ENCODE measurements at regions not wholly inside any gene's neighbourhood (a gene's known extent, or its start where the extent isn't known, plus 50 kb on each side); places are given as distances from the start of the nearest gene placed in this dataset.

DNA sequence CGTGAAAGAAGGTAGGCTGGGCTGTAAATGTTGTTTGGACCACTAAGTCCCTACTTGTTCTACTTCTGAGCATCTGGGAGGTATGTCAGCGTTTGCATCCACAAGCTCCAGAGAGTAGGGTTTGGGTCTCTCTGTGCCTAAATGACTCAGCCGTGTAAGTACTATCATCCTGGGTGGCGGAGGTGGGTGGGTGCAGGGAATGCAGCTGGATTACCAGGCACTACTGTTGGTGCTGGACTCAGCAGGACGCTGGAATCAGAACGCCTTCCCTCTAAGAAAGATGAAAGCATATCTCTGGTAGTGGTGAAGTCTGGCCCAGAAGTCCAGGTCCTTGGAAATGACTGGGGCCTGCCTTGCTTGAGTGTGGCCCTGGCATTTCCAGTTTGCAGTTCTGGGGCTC, 289.7 kb downstream of the PCNX1 start:
- Histone ChIP-seq H3K4me3 (ENCODE audit: low read depth in 1 of 2, low read length in 1 of 2) (no peak overlapping the region), H3K27ac (no peak overlapping the region), H3K36me3 (no peaks in the 10 kb centered on the region), H3K9me3 (no peaks in the 10 kb centered on the region), H3K4me1 (ENCODE audit: control insufficient read depth in 1 of 2, insufficient read depth in 1 of 2, low read depth in 1 of 2, low read length in 1 of 2) (peaks cover 0 to 2% of the 10 kb centered on the region in 2 experiments), H3K27me3 (peaks cover 6% of the 10 kb centered on the region)
- TF ChIP-seq, protein P1, sequence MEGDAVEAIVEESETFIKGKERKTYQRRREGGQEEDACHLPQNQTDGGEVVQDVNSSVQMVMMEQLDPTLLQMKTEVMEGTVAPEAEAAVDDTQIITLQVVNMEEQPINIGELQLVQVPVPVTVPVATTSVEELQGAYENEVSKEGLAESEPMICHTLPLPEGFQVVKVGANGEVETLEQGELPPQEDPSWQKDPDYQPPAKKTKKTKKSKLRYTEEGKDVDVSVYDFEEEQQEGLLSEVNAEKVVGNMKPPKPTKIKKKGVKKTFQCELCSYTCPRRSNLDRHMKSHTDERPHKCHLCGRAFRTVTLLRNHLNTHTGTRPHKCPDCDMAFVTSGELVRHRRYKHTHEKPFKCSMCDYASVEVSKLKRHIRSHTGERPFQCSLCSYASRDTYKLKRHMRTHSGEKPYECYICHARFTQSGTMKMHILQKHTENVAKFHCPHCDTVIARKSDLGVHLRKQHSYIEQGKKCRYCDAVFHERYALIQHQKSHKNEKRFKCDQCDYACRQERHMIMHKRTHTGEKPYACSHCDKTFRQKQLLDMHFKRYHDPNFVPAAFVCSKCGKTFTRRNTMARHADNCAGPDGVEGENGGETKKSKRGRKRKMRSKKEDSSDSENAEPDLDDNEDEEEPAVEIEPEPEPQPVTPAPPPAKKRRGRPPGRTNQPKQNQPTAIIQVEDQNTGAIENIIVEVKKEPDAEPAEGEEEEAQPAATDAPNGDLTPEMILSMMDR (IDR thresholded peaks at IDR 0.05) = no peak

DNA sequence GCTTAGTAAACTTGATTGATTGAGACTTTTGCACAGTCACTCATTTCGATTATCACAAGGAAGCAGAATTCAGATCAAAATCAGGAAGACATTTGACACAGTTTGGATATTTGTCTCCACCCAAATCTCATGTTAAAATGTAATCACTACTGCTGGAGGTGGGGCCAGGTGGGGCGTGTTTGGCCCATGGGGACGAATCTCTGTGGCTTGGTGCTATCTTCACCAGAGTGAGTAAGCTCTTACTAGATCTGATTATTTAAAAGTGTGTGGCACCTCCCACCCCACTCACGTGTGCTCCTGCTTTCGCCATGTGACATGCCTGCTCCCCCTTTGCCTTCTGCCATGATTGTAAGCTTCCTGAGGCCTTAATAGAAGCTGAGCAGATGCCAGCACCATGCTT, 291.4 kb downstream of the PCNX1 start:
- H3K4me1 ChIP-seq (ENCODE audit: control insufficient read depth in 1 of 2, insufficient read depth in 1 of 2, low read depth in 1 of 2, low read length in 1 of 2) = peaks cover 0 to 2% of the 10 kb centered on the region in 2 experiments
- TF ChIP-seq, protein P1 (IDR thresholded peaks at IDR 0.05) = no peak
- H3K9me3 ChIP-seq = no peaks in the 10 kb centered on the region
- H3K27ac ChIP-seq = no peak overlapping the region
- no peak overlapping the region for H3K4me3 ChIP-seq (ENCODE audit: low read depth in 1 of 2, low read length in 1 of 2)
- no peaks in the 10 kb centered on the region for H3K27me3 ChIP-seq
- H3K36me3 ChIP-seq = no peaks in the 10 kb centered on the region

DNA sequence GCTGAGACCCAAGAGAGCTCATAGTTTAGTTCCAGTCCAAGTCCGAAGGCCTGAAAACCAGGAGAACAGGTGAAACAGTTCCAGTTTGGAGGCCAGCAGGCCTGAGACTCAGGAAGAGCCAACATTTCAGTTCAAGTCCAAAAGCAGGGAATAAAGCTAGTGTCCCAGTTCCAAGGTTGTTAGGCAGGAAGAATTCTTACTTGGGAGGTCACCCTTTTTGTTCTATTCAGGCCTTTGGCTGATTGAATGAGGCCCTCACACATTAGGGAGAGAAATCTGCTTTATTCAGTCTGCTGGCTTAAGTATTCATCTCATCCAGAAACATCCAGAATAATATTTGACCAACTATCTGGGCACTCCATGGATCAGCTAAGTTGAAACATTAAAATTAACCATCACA, 294.6 kb downstream of the PCNX1 start:
- no peak overlapping the region for H3K27ac ChIP-seq
- no peaks in the 10 kb centered on the region for H3K27me3 ChIP-seq
- no peaks in the 10 kb centered on the region for H3K9me3 ChIP-seq
- H3K36me3 ChIP-seq = no peaks in the 10 kb centered on the region
- H3K4me1 ChIP-seq (ENCODE audit: control insufficient read depth in 1 of 2, insufficient read depth in 1 of 2, low read depth in 1 of 2, low read length in 1 of 2) = peaks cover 0 to 2% of the 10 kb centered on the region in 2 experiments
- no peak overlapping the region for H3K4me3 ChIP-seq (ENCODE audit: low read depth in 1 of 2, low read length in 1 of 2)
- TF ChIP-seq, protein P1 (IDR thresholded peaks at IDR 0.05) = no peak

DNA sequence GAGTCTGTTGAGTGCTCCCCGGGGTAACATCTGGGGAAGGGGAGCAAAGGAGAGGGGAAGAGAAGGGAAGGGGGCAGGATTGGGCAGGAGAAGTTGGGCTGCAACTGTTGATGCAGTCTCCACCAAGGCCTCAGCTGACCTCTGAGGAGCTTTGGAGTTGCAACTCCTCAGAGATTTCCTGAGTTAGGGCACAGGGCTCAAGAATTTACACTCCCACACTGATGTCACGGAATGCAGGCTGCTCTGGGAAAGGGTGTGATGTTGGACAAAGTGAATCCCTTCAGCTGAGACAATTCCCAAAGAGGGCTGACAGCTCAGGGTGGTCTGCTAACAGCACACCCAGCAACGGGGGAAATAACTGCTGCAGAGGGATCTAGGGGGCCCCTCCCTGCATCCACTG, 295.6 kb downstream of the PCNX1 start:
- TF ChIP-seq, protein P1 (IDR thresholded peaks at IDR 0.05) = no peak
- Histone ChIP-seq H3K36me3 (no peaks in the 10 kb centered on the region), H3K4me3 (ENCODE audit: low read depth in 1 of 2, low read length in 1 of 2) (no peak overlapping the region), H3K9me3 (no peaks in the 10 kb centered on the region), H3K4me1 (ENCODE audit: control insufficient read depth in 1 of 2, insufficient read depth in 1 of 2, low read depth in 1 of 2, low read length in 1 of 2) (peaks cover 0 to under 1% of the 10 kb centered on the region in 2 experiments), H3K27me3 (no peaks in the 10 kb centered on the region), H3K27ac (no peak overlapping the region)

DNA sequence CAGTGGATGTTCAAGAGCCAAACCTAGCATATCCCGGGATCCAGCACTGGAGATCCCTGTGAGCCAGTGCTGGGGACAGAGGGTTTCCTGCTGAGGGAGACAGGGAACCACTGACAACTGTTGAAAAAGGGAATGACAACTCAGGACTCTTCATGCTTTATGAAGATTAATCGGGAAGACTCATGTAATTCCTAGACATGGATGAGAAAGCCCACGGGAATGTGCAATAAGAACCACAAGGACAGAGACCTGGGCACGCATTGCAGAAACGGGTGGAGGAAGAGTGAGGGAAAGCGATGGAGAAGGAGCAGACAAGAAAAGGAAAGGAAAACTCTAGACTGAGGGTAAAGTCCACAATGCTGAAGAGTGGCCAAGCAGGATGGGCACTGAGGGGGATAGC, 296.0 kb downstream of the PCNX1 start:
- Histone ChIP-seq H3K4me1 (ENCODE audit: control insufficient read depth in 1 of 2, insufficient read depth in 1 of 2, low read depth in 1 of 2, low read length in 1 of 2) (no peaks in the 10 kb centered on the region), H3K27ac (no peak overlapping the region), H3K4me3 (ENCODE audit: low read depth in 1 of 2, low read length in 1 of 2) (no peak overlapping the region), H3K36me3 (no peaks in the 10 kb centered on the region), H3K27me3 (no peaks in the 10 kb centered on the region), H3K9me3 (no peaks in the 10 kb centered on the region)
- TF ChIP-seq, protein P1 (IDR thresholded peaks at IDR 0.05) = no peak

DNA sequence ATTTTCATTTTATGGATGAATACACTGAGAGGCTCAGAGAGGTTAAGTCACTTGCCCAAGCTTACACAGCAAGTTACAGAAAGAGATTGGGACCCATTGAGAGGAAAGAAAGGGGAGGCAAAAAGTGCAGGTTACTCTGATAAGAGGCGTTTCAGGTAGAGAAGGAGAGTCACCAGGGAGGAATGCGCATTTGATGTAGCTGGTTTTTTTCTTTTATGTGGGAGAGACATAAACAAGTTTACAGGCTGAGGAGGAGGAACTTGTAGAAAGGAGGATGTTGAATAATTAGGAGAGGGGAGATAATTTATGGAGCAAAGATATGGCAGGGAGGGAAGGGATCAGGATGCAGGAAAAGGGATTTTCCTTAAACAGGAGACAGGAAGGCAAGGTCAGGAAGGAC, 297.0 kb downstream of the PCNX1 start:
- Histone ChIP-seq H3K9me3 (no peaks in the 10 kb centered on the region), H3K4me3 (ENCODE audit: low read depth in 1 of 2, low read length in 1 of 2) (no peak overlapping the region), H3K36me3 (no peaks in the 10 kb centered on the region), H3K4me1 (ENCODE audit: control insufficient read depth in 1 of 2, insufficient read depth in 1 of 2, low read depth in 1 of 2, low read length in 1 of 2) (no peaks in the 10 kb centered on the region), H3K27ac (no peak overlapping the region), H3K27me3 (no peaks in the 10 kb centered on the region)
- TF ChIP-seq, protein P1 (IDR thresholded peaks at IDR 0.05) = no peak
